GM12874 (cell line): ENCODE measurements at regions not wholly inside any gene's neighbourhood (a gene's known extent, or its start where the extent isn't known, plus 50 kb on each side); places are given as distances from the start of the nearest gene placed in this dataset.

ENCODE experiments used
- TF ChIP-seq, protein P1 (sequence below): IDR thresholded peaks from 2 replicates; pipeline ENCODE4 v1.5.1; 2011; ENCODE audit warnings: low read depth, mild to moderate bottlenecking, control low read depth, low read length, moderate library complexity; ENCODE audit not compliant: insufficient read depth

DNA sequence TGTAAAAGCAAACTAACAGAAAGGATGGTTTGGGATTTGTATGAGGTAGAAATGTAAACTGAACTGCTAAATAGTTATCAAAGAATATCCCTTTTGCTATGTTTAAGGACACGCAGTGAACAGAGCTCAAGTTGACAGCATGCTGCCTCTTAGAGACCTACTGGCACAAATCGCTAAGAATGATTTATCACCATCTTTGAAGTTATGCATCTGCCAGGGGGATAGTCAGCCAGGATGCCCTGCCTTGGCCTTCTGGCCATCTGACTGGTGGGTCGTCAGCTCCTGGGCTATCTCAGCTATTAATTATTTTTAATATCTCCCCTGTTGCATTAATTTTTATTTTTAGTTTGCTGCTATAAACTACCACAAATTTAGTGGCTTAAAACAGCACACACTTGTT is 334.8 kb upstream of the KAZN start:
- TF ChIP-seq, protein P1, sequence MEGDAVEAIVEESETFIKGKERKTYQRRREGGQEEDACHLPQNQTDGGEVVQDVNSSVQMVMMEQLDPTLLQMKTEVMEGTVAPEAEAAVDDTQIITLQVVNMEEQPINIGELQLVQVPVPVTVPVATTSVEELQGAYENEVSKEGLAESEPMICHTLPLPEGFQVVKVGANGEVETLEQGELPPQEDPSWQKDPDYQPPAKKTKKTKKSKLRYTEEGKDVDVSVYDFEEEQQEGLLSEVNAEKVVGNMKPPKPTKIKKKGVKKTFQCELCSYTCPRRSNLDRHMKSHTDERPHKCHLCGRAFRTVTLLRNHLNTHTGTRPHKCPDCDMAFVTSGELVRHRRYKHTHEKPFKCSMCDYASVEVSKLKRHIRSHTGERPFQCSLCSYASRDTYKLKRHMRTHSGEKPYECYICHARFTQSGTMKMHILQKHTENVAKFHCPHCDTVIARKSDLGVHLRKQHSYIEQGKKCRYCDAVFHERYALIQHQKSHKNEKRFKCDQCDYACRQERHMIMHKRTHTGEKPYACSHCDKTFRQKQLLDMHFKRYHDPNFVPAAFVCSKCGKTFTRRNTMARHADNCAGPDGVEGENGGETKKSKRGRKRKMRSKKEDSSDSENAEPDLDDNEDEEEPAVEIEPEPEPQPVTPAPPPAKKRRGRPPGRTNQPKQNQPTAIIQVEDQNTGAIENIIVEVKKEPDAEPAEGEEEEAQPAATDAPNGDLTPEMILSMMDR: no peak

DNA sequence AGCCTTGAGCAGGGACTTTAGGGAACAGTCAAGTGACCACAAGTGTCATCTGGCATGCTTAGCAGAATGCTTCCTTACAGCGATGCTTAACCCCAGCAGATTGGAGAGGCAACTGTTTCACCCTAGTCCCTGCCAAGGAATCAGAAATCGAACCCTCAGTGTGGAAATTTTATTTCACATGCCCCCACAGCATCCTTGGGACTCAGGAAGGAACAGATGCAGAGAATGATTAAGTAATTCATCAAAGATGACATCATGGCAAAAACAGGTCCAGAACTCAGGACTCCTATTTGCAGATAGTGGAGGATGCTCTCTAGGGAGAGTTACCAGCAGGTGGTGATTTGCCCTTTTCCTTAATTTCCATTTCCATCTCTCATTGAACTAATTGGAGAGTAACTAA is 333.0 kb upstream of the KAZN start:
- TF ChIP-seq, protein P1: no peak

DNA sequence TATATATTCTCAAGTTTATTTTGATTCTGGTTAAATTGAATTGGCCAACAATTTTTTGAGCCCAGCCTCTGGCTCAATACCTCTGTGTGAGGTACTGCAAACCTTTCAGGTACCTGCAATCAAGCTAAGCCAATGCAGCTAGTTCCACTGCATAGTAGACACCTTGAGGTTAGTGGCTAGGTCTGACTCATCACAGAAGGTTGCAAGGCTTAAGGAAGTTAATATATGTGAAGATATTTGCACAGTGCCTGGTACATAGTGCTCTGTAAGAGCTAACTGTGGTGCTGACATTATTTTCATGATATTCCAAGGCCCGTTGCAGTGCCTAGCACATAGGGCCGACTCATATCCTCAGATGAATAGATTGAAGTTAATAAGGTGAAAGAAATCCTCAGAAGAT is 330.5 kb upstream of the KAZN start:
- TF ChIP-seq, protein P1: no peak

DNA sequence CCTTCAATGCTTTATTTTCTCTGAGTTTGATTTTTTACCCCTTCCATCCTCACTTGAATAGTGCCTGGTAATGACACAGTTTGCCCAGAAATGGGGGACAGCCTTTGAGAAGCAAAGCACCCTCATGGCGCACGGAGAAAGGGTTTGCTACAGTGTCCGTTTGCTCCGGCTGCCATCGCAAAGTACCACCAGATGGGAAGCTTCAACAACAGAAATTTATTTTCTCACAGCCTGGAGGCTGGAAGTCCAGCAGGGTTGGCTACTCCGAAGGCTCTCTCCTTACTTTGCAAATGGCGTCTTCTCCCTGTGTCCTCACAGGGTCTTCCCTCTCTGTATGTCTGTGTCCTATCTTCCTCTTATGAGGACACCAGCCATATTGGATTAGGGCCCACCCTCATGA is 327.7 kb upstream of the KAZN start:
- TF ChIP-seq, protein P1: no peak

DNA sequence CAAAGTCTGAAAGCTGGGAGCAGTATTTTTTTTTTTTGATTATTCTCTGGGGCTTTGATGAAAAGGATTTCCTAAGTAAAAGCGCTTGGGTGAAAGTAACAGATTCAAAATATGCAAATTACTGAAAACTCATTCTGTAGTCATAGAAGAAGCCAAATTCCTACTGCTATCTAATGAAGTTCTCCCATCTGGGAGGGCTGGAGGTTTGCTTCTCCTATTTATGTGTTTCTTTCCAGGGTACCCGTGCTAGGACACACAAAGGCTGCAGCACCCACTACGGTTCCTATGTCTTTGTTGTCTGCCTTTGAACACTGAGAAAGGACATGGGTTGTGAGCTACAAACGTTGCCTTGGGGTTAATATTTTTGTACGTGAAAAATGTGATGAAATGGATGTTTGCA is 324.7 kb upstream of the KAZN start:
- TF ChIP-seq, protein P1: no peak

DNA sequence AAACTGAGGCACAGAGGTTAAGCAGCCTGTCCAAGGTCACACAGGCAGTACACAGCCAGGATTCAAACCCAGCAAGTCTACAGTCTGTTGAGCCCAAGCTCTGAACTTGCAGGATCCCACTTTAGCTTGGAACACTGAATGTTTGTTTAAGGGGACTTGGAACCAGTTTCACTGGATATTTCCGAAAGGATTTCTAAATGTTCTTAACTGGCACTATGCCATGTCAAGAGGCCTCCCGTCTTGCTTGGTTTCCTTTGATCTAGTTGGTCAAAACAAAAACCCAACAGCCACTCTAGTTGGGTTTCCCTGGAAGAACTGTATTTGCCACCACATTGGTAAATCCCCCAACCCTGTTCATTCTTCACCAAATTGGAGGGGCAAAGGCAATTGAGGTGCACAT is 317.6 kb upstream of the KAZN start:
- TF ChIP-seq, protein P1: no peak

DNA sequence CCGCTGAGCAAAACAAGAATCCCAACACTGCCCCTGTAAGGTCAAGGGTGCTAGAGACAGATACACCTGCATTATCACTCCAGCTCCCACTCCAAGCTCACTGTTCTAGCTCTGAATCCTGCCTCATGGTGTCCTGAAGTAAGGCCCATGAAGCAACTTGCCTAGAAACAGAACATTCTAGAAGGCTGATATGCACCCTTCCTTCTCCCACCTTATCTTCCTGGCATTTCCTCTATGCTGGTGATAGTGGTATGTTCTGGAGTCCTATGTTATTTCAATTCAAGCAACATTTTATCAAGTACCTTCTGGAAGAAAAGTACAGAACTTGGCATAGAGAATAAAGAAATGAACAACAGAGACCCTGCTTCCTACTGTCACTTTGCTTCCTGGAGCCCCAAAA is 317.1 kb upstream of the KAZN start:
- TF ChIP-seq, protein P1: no peak

DNA sequence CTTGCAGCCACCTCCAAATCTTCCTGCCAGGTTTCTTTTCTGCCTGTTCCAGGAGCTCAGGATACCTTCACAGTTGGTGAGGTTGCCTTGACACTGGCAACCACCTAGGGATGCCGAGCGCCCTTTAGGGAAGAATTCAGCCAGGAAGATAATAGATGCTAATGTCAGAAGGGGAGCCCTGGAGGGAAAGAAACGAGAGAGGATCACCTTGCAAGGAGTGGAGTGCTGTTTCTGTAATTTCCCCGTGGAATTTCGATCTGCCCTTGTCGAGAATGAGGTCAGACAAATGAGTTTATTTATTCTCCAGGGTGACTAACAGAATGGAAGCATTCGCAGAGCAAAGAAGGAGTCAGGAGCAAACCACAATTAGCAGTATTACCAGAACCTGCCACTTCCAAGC is 315.8 kb upstream of the KAZN start:
- TF ChIP-seq, protein P1: no peak
